Mucosa of descending colon (tissue), 3 donors: ENCODE measurements at regions not wholly inside any gene's neighbourhood (a gene's known extent, or its start where the extent isn't known, plus 50 kb on each side); places are given as distances from the start of the nearest gene placed in this dataset.

ENCODE experiments used
- ATAC-seq: fragments of 200-7000 bp; cut with Tn5 transposase; one replicate; pipeline ENCODE4 v1.9.1; 2020; ENCODE audit warnings: mild to moderate bottlenecking, moderate library complexity
- DNase-seq, 3 donors: peaks; one replicate each; pipeline ENCODE4 v3.0.0-alpha.2; 2020
- H3K36me3 ChIP-seq: fragments of 200-600 bp; one replicate; pipeline ENCODE4 v1.8.0; 2021; ENCODE audit warnings: low read depth, mild to moderate bottlenecking
- H3K4me1 ChIP-seq: fragments of 200-600 bp; one replicate; pipeline ENCODE4 v1.8.0; 2021; ENCODE audit warnings: low read depth, mild to moderate bottlenecking
- H3K4me3 ChIP-seq: fragments of 200-600 bp; one replicate; pipeline ENCODE4 v1.8.0; 2021; ENCODE audit warnings: mild to moderate bottlenecking
- H3K9me3 ChIP-seq: fragments of 200-600 bp; one replicate; pipeline ENCODE4 v1.8.0; 2021; ENCODE audit warnings: mild to moderate bottlenecking
- CTCF ChIP-seq: fragments of 200-600 bp; IDR thresholded peaks from one replicate; pipeline ENCODE4 v1.8.0; 2022; ENCODE audit warnings: antibody characterized with exemption, mild to moderate bottlenecking
- intact Hi-C, 2 donors: fragments of 100-400 bp; cut with DNase I in 1 of 2; cut with micrococcal nuclease in 1 of 2; formaldehyde crosslinking; loops; one replicate each; pipeline versions ENCODE4 v1.11.0 to v1.11.1; 2022; cut with DNase I, micrococcal nuclease
- donor health status: DM: no; HTN: no; CAD: no; lungs with moderate emphysema.
- donor health status: DM: no; HTN: no; CAD: no.
- donor health status: DM: no; HTN: yes; CAD: no.

DNA sequence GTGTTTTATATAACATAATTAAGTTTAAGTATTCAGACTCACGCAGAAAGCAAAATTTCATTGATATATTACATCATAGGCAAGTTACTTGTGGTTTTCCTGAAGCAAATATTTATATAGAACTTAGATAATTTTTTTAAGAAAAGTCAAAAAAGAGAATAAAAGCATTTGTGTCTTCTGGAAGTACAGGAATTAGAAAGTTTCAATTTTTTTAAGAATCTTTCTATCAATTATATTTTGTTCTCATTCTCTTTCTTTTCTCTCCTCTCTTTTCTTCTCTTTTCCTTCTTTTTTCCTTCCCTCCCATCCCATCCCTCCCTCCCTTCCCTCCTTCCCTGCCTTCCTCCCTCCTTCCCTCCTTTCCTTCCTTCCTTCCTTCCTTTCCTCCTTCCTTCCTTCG, 120.7 kb upstream of the CDH8 start:
- peaks cover 7% of the 10 kb centered on the region for H3K9me3 ChIP-seq
- DNase-seq = no peak
- no peaks in the 10 kb centered on the region for H3K4me1 ChIP-seq
- no peak for TF ChIP-seq CTCF
- ATAC-seq = no peak
- H3K36me3 ChIP-seq = no peaks in the 10 kb centered on the region
- intact Hi-C loops = no loop called here
- H3K4me3 ChIP-seq = no peak overlapping the region

- peaks cover 2% of the 10 kb centered on the region for H3K9me3 ChIP-seq
- no peak for TF ChIP-seq CTCF
- H3K36me3 ChIP-seq = no peaks in the 10 kb centered on the region
- no peaks in the 10 kb centered on the region for H3K4me1 ChIP-seq
- ATAC-seq (no peak), DNase-seq (no peak)
- intact Hi-C loops = no loop called here
- no peak overlapping the region for H3K4me3 ChIP-seq
These were observed 113.4 kb upstream of the CDH8 start for GRCh38 chr16:62149631-62150030.

GRCh38 chr16:62137996-62138395, 101.8 kb upstream of the CDH8 start:
- Histone ChIP-seq H3K9me3 (peaks cover 8% of the 10 kb centered on the region), H3K4me1 (no peaks in the 10 kb centered on the region), H3K4me3 (no peak overlapping the region), H3K36me3 (no peaks in the 10 kb centered on the region)
- ATAC-seq = no peak
- no peak for DNase-seq
- no peak for TF ChIP-seq CTCF
- intact Hi-C loops = no loop called here

GRCh38 chr16:62135911-62136310, 99.7 kb upstream of the CDH8 start:
- no peaks in the 10 kb centered on the region for H3K4me1 ChIP-seq

GRCh38 chr16:62135446-62135845, 99.2 kb upstream of the CDH8 start:
- peaks cover 8% of the 10 kb centered on the region for H3K9me3 ChIP-seq
- intact Hi-C loops = no loop called here
- DNase-seq (no peak), ATAC-seq (no peak)
- no peak overlapping the region for H3K4me3 ChIP-seq
- no peaks in the 10 kb centered on the region for H3K4me1 ChIP-seq
- TF ChIP-seq CTCF = no peak
- no peaks in the 10 kb centered on the region for H3K36me3 ChIP-seq

More at GRCh38 chr16:62135911-62136310, 99.7 kb upstream of the CDH8 start:
- ATAC-seq (no peak), DNase-seq (no peak)
- intact Hi-C loops = no loop called here
- TF ChIP-seq CTCF = no peak
- no peaks in the 10 kb centered on the region for H3K36me3 ChIP-seq
- peaks cover 8% of the 10 kb centered on the region for H3K9me3 ChIP-seq
- no peak overlapping the region for H3K4me3 ChIP-seq

DNA sequence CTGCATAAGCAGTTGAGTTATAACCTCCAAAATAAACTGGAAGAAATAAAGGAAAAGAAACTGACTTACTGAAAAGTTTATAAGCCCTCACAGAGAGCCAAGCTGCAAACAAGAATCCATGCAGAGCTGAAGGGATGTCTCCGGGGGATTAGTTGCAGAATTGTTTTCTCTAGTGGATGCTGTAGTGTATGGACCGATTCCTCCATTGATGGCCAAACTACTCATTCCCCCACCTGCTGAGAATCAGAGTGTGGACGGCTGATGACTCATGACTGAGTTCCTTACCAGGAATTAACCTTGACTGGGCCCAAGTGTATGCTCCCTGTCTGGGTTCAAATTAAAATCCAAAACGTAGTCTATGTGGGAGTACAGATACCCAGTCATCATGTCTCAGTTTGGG, 93.9 kb upstream of the CDH8 start:
- Histone ChIP-seq H3K9me3 (peaks cover 8% of the 10 kb centered on the region), H3K36me3 (no peaks in the 10 kb centered on the region), H3K4me3 (no peak overlapping the region), H3K4me1 (no peaks in the 10 kb centered on the region)
- ATAC-seq = no peak
- intact Hi-C loops = no loop called here
- DNase-seq = no peak
- no peak for TF ChIP-seq CTCF
